ENCODE measurements at regions not wholly inside any gene's neighbourhood (a gene's known extent, or its start where the extent isn't known, plus 50 kb on each side); places are given as distances from the start of the nearest gene placed in this dataset.
A peak's percentile ranks its signal among the peaks of the same experiment; 100 is the strongest.

DNA sequence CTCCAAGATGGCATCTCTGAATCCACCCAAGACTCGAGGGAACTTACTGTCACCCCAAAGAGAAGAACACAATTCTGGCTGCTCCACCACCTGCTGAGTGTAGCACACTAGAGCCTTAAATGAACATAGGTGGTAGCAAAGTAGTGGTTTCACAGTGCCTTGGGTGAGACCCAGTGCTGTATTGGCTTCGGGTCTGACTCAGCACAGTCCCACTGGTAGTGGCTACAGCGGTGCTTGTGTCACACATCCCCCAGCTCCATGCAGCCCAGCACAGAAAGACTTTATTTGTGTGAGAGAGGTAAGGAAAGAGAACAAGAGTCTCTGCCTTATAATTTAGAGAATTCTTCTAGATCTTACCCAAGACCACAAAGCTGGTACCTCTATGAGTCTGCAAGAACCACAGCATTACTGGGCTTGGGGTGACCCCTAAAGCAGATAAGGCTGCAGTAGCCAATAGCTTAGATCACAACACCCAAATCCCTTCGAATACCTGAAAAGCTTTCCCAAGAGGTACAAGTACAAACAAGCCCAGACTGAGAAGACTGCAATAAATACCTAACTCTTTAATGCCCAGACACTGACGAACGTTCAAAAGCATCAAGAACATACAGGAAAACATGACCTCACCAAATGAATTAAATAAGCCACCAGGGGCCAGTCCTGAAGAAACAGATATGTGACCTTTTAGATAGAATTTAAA, 83.3 kb upstream of the SLC38A4 start:
- no peak for DNase-seq (ENCODE audit: low read depth in 2 of 2)

GRCh38 chr12:46910830-46911229, 85.0 kb upstream of the SLC38A4 start:
- DNase-seq (ENCODE audit: low read depth in 2 of 2), result no peak

- no peak for DNase-seq (ENCODE audit: low read depth in 2 of 2)
Measured at GRCh38 chr12:46914336-46914735, 88.5 kb upstream of the SLC38A4 start.

DNA sequence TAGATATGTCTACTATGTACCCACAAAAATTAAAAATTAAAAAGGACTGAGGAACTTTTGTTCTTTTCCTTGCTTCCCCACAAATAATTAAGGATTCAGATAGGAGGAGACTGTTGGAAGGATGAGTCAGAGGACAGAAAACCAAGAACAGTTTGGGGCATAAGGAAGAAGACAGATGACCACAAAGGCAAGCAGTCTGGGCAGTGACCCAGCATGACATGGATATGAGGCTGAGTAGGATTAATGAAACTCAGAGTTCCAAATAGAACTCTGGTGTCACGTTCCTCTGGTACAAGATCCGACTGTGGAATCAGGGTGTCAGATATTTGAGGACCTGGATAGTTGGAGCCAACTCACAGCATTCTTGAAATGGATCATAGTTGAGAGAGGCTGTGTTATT, 89.3 kb upstream of the SLC38A4 start:
- DNase-seq (ENCODE audit: low read depth in 2 of 2), result no peak

- no peak for DNase-seq (ENCODE audit: low read depth in 2 of 2)
Measured at GRCh38 chr12:46915836-46916235, 90.0 kb upstream of the SLC38A4 start.

DNA sequence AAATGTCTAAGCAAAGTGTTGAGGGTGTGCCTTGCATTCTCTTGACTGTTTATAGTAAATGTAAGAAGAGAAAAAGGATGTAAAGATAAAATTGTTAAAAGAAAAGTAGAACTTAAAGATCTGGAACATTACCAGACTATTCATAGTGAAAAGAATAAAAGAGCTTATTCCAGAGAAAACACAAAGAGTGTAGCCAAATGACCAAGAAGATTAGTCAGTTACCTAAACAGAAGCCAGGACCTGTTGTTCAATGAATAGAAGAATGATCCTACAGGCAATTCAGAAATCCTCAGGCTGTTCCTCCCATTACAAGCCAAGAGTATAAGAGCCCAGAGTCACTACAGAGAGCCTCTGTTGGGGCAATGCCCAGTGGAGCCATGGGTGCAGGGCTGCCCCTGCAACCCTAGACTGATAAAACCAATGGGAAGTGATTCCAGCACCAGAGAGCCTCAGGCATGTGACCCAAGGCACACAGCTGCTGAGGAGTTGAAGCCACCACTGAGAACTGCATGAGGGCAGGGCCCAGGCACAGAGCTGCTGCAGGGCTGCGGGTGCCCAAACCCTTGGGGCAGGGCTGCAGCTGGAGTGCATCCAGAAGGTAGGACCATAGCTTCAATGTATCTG, 91.1 kb upstream of the SLC38A4 start:
- no peak for DNase-seq (ENCODE audit: low read depth in 2 of 2)

DNA sequence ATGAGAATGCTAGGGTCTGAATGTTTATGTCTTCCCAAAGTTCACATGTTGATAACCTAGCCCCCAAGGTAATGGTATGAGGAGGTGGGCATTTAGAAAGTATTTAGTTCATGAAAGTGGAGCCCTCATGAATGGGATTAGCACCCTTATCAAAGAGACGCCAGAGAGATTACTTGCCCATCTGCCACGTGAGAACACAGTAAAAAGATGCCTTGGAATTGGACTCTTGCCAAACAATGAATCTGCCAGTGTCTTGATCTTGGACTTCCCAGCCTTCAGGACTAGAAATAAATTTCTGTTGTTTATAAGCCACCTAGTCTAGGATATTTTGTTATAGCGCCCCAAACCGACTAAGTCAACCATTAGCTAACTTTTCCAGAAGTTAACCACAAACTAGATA, 92.0 kb upstream of the SLC38A4 start:
- DNase-seq (ENCODE audit: low read depth in 2 of 2), result no peak

DNA sequence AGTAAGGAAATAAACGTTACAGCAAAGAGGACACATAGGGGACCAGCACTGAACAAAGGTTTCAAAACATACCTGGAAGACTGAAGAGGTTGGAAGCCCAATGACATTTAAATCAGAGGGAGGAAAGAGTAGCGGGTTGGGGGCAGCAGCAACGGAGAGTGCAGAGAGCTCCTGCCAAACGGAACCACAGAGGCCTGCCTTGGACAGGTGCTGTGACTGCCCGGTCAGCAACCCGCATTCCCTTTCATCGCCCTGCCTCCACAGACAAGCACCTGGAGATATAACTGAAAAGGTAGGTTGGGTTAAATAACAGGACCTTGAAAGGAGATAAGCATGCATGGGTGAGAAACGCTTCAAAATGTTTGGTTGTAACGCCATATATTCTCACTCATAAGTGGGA, 92.8 kb upstream of the SLC38A4 start:
- DNase-seq (ENCODE audit: low read depth in 2 of 2), result no peak

- DNase-seq (ENCODE audit: low read depth in 2 of 2), result no peak
Measured at GRCh38 chr12:46919666-46920400, 94.0 kb upstream of the SLC38A4 start.

DNA sequence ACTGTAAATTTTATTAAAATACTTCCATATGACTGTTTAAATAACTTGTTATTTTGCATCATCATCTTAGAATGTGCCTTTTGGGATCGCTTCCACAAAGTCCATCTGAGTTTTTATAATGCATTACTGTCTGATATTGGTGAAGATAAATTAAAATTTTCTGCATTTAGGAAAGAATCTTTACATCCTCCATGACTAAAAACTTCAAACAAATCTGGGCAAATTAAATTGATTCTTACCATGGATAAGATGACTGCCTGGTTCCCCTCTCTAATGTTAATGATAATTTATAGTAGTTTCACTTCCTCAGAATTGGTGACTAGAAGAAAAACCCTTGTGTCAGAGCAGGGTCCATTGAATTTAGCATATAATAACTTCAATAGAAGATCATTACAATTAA, 94.7 kb upstream of the SLC38A4 start:
- DNase-seq (ENCODE audit: low read depth in 2 of 2), result no peak

DNA sequence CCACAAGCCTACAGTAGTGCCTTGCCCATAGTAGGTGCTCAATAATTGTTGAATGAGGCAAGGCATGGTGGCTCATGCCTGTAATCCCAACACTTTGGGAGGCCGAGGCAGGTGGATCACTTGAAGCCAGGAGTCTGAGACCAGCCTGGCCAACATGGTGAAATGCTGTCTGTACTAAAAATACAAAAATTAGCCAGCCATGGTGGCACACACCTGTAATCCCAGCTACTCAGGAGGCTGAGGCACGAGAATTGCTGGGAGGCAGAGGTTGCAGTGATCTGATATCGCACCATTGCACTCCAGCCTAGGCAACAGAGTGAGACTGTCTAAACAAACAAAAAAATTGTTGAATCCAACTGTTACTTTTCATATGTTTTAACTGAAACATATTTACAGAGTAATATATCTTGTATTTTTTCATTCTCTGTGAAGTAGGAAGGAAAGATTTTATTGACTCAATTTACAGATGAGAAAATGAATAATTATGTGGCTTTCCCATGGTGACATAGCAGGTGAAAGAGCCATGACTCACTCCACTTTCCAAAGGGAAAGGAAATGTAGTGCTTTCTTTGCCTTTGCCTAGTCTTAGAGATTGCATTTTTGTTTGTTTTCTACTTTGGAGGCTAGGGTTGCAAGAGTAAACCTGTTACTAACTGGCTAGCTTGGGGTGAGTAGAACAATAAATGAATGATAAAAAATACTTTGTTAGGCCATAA, 95.4 kb upstream of the SLC38A4 start:
- peak in 1 of 2 donors; percentile 60 for DNase-seq (ENCODE audit: low read depth in 2 of 2)

DNA sequence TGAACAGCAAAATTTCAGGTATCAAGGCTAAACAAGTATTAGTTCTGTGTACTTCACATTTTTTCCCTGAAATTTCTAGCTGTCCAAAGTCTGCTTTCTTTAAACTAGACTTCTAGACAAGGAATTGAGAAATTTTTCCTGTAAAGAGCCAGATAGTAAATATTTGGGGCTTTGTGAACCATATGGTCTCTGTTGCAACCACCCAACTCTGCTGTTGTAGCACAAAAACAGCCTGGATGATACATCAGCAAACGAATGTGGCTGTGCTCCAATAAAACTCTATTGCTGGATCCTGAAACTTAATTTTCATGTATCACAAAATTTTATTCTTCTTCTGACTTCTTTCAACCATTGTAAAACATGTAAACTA, 96.0 kb upstream of the SLC38A4 start:
- no peak for DNase-seq (ENCODE audit: low read depth in 2 of 2)

DNA sequence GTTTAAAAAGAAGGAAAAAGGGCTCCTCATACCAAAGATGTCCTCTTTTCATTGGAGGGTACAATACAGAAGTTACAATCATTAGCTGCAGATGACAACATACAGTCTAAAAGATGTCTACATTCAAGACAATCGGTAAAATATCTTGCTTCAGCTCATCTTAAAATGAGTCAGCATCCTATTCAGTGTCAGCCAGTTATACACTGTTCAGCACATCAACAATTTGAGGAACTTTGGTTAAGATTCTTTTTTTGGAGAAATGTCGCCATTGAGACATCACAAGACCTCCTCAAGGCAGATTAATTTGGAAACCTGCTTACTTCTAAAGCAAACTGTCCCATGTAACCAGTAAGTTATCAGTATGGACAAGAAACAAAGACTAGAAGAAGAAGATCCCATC, 100.7 kb upstream of the SLC38A4 start:
- no peak for DNase-seq (ENCODE audit: low read depth in 2 of 2)

DNA sequence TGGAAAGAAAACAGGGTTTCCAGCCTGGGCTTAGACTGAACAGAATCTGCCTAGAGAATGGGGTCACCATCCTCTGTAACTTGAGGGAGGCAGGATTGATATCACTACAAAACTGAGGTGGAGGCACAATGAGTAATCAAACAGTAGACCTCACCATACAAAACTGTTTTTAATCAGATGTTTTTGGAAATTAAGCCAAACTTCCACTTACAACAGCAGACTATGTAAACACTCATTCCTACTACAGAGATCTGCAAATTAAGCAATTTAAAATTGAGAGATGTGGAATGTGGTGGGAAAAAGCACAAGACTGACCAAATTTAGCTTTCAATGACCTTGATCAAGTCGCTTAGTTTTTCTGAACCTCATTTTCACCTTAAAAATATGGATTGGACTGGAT, 104.3 kb upstream of the SLC38A4 start:
- DNase-seq (ENCODE audit: low read depth in 2 of 2), result no peak

DNA sequence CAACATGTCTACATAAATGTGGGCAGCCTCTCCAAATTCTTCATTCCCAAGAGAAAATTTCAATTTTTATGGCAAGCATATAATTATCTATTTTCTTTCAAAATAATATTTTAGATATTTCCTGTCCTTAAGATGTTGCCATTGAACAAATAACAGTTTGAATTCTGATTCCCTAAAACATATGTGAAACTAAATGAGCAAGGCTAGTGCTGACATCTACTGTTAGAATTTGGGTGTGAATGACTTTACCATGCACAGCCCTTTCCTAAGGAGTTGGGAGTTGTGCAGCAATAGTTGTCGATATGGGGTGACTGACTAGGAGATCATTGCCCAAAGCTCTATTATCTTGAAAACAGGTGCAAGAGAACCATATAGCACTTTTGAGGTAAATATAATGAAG, 108.2 kb upstream of the SLC38A4 start:
- DNase-seq (ENCODE audit: low read depth in 2 of 2), result peak; percentile 65 to 67

DNA sequence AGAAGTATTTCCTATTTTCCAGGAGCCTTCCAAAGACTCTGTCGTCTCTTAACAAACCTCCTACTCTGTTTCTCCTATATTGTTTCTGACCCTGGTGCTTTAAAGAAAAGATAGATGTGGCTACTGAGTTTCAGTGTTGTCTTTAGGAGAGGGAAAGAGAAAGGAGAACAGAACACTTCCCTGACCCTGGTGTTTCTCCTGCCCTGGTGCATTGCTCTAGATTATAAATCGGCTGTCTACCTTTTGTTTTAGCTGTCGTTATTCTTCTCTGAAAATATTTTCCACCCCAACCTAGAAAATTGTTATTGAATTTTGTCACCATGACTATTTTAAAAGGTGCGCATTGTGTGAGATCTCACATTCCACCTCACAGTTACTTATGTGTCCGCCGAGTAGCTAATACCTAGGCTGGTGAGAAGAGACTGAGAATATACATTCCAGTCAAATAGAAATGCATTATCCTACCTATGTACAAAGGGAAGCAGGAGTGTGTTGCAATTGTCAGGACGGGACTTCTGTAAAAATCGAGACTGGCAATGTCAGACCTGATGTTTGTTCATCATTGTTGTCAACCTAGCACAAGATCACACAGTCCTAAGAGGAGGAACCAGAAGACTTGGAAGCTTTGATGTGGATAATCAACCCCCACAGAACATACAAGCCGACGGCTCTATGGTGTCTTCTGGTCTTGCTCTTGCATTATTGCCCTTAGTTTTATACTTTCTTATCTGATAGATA, 108.7 kb upstream of the SLC38A4 start:
- DNase-seq (ENCODE audit: low read depth in 2 of 2), result no peak

DNA sequence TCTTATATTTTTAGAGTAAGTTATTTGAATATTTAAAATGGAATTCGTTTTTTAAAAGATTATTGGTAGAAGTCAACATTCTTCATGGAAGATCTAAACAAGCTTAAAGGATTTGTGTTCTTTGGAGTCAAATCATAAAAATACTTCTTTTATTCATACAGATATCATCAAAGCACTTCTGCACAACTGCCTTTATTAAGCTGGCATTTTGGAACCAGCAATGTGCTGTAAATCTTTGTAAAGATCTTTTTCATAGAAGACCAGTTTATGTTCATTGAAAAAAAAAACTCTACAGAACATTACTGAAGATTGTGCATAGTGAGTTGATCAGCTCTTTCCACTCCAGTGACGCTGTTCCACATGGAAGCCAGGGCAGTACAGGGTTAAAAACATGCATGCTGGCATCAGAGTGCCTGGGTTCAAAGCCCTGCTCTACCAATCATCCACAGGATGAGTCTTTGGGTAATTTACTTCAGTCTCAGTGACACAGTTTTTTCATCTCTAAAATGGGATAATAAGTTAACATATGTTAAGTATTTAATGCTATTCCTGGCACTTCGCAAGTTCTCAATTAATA, 109.6 kb upstream of the SLC38A4 start:
- no peak for DNase-seq (ENCODE audit: low read depth in 2 of 2)

DNA sequence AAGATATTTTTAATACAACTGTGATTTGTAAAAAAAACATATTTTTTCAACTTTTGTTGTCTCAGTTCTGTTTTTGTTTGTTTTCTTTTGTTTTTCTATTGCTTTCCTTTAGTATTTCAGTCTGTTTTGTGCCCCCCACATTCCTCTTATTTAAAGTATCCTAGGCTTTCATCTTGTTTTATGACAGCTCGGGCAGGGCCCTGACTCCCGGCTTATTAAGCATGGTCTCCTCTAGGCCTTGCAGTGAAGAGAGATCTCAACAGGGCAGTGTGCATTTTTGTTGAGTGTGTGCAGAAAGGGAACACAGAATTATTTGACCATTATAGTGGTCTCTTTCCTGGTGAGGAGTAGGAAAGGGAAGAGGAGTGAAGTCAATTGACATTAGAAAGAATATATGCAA, 110.2 kb upstream of the SLC38A4 start:
- no peak for DNase-seq (ENCODE audit: low read depth in 2 of 2)

DNA sequence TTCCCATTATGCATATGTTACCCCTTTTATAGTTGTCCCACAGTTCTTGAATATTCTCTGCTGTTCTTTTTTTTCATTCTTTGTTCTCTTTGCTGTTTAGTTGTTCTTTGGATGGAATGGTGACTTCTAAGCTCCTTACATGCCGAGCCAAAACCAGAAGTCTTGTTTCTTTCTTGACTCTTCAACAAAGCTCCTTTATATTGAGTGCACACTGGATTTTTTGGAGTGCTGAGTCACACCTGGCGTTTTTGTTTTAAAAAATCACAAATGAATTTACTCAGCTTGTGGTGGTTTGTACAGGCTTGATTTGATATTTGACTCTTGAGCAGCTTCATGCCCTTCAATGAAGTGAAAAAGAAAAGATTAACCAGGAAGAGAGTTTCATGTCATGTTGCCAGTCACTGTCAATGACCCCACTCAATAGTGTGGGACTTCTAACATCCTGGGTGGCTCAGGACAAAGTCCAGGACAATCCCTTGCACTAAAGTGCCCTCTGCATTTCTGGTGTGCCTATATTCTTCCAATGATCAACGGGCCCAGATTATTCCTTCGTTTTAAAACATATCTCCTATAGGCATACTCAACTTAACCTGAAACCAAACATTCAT, 112.4 kb upstream of the SLC38A4 start:
- no peak for DNase-seq (ENCODE audit: low read depth in 2 of 2)

DNA sequence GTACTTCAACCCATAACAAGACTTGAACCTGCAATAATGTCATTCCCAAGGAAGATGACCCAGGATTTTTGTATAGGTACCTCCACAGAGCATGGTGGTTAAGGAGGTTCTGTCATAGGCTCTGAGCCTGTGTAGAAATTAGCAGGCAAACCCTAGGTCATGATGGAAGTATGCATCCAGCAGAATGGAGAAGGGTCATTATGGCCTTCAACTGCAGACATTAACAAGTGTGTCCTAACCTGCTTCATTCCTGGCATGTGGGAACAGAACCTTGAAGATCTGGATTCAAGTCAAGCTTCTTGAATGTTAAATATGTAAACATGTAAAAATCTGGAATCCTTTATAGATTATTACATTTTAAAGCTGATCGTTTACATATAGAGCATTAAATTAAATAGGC, 116.2 kb upstream of the SLC38A4 start:
- DNase-seq (ENCODE audit: low read depth in 2 of 2), result no peak

GRCh38 chr12:46942579-46942978, 116.8 kb upstream of the SLC38A4 start:
- peak in 1 of 2 donors; percentile 5 for DNase-seq (ENCODE audit: low read depth in 2 of 2)
